Liver (tissue), 3 donors: ENCODE measurements at regions not wholly inside any gene's neighbourhood (a gene's known extent, or its start where the extent isn't known, plus 50 kb on each side); places are given as distances from the start of the nearest gene placed in this dataset.

Experiments
- CTCF ChIP-seq: fragments of 150-350 bp; IDR thresholded peaks from 2 replicates; pipeline ENCODE4 v1.5.1; 2017; ENCODE audit warnings: improper control_type of control experiment, low read depth, low read length; ENCODE audit not compliant: missing input control
- FOXA1 ChIP-seq: IDR thresholded peaks from 2 replicates; pipeline ENCODE4 v1.6.1; 2016; ENCODE audit warnings: antibody characterized with exemption
- JUND ChIP-seq, 2 donors: IDR thresholded peaks; 2 replicates each; pipeline ENCODE4 v1.6.1; 2016; ENCODE audit warnings: antibody characterized with exemption in 2 of 2
- REST ChIP-seq: IDR thresholded peaks from 2 replicates; pipeline ENCODE4 v1.6.1; 2016; ENCODE audit warnings: antibody characterized with exemption, mild to moderate bottlenecking
- RXRA ChIP-seq, 2 donors: IDR thresholded peaks; 2 replicates each; pipeline ENCODE4 v1.6.1; 2017 to 2018; ENCODE audit warnings: antibody characterized with exemption in 2 of 2, mild to moderate bottlenecking in 1 of 2
- SP1 ChIP-seq: IDR thresholded peaks from 2 replicates; pipeline ENCODE4 v1.6.1; 2018; ENCODE audit warnings: antibody characterized with exemption, mild to moderate bottlenecking
- TAF1 ChIP-seq: conservative IDR thresholded peaks from 2 replicates; pipeline ENCODE4 v1.6.1; 2016; ENCODE audit warnings: antibody characterized with exemption, mild to moderate bottlenecking
- TF ChIP-seq, protein P1 (sequence below): IDR thresholded peaks from 2 replicates; pipeline ENCODE4 v1.6.1; 2016; ENCODE audit warnings: antibody characterized with exemption
- donor health status: healthy.
- donor health status: healthy.

DNA sequence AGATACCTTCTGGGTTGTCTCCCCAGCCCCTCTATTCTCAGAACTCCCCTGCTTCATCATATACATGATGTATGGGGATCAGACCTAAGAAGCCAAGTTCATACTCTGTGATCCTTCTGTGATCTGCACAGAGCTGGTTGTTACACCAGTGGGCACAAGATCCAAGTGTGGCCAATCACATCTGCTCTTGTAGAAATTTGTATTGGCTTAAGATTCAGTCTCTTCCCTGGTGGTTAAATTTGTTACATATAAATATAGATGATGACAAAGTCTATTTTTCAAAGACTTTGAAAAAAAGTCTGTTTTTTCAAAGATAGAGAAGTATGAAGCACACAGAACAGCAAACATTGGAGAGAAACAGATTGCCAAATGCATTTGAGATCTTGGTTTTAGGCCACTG lies 135.8 kb upstream of the FGGY start:
- TF ChIP-seq CTCF (no peak), JUND (IDR thresholded peaks at IDR 0.05) (no peak), REST (no peak), RXRA (IDR thresholded peaks at IDR 0.05) (no peak), TAF1 (no peak), FOXA1 (no peak), SP1 (no peak)
- TF ChIP-seq, protein P1, sequence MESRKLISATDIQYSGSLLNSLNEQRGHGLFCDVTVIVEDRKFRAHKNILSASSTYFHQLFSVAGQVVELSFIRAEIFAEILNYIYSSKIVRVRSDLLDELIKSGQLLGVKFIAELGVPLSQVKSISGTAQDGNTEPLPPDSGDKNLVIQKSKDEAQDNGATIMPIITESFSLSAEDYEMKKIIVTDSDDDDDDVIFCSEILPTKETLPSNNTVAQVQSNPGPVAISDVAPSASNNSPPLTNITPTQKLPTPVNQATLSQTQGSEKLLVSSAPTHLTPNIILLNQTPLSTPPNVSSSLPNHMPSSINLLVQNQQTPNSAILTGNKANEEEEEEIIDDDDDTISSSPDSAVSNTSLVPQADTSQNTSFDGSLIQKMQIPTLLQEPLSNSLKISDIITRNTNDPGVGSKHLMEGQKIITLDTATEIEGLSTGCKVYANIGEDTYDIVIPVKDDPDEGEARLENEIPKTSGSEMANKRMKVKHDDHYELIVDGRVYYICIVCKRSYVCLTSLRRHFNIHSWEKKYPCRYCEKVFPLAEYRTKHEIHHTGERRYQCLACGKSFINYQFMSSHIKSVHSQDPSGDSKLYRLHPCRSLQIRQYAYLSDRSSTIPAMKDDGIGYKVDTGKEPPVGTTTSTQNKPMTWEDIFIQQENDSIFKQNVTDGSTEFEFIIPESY, result no peak
